ENCODE measurements at regions not wholly inside any gene's neighbourhood (a gene's known extent, or its start where the extent isn't known, plus 50 kb on each side); places are given as distances from the start of the nearest gene placed in this dataset.

DNA sequence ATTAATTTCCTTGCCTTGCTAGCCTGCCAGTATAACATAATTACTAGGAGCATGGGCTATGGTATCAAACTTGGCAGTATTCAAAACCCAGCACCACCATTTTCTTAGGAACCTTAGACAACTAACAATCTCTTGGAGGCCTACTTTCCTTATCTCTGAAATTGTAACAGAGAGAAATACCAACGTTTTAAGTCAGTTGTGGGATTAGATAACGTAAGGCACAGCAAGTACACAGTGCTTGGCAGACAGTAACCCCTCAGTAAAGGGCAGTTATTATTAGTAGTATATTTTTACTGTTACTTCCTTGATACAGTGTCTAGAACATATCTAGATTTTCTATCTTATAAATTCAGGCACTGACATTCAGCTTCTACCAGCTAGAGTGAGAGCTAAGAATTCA is 309.6 kb downstream of the ACTL7B start:
- DNase-seq: no peak

DNA sequence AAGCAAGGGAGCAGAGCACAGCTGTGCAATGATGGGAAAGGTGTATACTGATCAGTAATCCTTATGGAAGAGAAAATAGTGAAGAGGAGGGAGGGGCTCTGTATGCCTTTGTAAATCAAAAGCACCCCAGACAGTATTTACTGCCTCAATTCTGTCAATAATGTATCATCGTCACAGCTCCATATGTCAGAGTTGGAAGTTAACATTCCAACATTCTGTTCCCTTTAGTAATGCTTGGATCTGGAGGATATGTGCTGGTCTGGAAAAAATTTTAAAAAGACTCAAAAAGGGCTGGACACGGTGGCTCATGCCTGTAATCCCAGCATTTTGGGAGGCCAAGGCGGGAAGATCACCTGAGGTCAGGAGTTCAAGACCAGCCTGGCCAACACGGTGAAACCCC is 310.4 kb downstream of the ACTL7B start:
- DNase-seq: no peak

DNA sequence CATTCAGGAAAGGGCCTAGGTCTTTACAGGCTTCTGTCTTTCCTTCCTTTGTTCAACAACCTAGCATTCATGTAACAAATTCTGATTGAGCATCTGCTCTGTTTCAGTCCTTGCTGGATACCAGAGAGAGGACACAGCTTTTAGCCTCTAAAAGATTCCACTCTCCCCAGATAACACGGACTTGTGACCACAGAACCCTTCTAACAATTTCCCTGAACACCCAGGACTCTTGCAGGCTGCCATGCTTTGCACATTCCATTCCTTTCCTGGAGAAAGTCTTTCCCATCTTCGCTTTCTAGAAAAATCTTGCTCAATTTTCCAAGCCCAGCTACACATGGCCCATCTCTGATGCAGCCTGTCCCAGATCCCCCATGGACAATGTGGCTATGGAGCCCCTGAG is 310.9 kb downstream of the ACTL7B start:
- DNase-seq: no peak

DNA sequence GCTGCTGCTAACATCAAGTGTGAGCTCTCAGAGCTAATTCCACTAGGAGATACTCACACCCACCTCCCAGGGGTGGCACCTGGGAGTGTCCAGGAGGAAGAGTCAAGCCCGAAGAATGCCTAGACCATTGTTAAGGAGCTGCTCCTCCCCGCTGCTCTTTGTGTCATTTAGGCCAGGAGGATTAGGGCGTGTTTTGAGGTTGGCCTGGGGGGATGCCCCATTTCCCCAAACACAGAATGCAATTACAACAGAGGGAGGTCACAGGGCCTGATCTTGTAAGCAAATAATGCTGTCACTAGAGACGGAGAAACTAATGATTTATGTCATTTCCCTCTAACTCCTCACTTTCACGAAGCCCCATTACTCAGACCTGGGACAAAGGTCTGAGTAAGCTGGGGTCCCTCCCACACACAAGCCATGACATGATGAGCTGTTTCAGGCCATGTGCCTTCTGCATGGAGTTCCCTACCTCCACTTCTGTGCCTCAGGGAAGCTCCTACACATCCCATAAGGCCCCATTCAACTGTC is 312.5 kb downstream of the ACTL7B start:
- DNase-seq: no peak

DNA sequence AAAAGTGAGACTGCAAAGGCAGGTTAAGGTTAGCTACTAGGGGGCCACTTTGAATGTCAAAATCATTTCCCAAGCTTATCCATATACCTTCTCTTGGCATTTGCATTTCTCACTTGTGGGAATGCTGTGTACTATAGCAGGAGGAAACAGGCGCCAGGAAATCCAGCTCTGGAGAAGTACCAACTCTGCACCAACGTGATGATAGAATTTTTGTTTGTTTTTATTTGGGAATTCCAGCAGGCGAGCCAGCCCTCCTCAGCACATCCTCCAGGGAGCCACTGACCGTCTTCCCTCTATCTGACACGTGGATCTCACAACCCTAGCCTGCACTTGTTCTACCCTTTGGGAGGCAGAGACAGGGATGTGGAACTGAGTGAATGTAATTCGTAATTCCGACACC is 318.0 kb downstream of the ACTL7B start:
- DNase-seq: no peak

DNA sequence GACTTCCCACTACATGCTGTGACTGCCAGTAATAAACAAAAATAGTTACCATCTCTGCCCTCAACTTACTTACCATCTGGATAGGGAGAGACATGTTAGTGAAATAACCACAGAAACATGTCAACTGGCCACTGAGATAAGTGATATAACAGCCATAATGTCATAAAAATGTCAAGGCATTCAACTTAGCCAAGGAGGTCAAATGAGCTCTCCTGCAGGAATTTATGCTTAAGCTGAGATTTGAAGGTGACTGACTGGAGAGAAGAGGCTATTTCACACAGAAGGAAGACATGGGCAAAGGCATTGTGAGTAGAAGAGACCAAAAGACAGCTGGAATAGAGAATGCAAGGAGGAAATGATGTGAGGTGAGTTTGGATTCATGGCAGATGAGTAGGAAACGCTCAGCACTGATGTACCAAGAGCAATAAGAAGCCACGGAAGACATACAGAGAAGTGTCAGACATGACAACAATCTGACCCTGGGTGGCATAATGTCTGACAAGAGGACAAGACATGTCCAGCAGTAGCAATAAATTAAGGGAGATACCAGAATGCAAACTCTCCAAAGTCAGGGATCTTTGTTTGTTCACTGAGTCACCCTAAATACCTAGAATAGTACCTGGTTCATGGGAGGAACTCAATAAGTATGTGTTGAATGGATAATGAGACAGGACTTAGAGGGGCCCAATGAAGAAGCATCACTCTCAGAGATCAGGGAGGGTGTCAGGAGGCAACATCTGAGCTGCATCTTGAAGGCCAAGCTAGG is 318.8 kb downstream of the ACTL7B start:
- no peak for DNase-seq

DNA sequence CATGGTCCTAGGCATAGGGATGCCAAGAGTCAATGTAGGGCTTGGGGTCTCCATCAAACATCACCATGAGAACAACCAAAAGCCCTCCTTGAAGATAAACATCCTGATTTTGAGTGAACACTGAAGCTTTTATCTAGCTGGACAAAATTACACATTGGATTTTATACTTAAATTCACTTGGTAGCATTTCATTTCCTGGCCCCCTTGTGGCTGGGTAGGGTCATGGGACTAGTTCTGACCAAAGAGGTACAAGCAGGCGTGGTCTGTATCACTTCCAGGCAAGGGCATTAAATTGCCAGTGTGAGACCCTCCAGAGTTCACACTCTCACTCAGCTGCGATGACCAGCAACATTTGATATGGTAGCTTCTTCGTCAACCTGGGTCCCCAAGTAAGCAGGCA is 320.3 kb downstream of the ACTL7B start:
- no peak for DNase-seq

DNA sequence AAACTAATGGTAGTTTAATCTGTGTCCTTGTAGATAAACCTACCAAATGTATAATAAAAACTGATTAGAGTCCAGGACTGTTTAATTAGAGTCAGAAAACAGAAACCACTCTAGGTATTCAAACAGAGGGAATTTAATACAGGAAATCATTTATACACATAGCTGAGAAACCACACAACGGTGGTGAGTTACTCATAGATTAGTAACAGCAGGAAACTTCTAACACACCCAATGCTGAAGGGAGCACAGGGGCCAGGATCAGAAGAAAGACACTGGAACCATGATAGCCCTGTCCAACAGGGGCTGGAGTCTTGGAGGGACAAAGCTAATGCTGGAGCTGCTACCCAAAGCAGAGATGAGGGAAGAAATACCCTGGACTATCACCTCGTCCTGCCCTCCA is 321.0 kb downstream of the ACTL7B start:
- DNase-seq: no peak

DNA sequence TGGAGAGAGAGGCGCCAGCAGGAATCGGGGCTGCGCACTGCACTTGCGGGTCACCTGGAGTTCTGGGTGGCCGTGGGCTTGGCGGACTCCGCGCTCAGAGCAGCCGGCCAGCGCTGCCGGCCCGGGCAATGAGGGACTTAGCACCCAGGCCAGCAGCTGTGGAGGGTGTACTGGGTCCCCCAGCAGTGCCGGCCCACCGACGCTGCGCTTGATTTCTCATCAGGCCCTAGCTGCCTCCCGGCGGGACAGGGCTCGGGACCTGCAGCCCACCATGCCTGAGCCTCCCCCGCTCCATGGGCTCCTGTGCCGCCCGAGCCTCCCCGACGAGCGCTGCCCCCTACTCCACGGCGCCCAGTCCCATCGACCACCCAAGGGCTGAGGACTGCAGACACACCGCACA is 325.6 kb downstream of the ACTL7B start:
- no peak for DNase-seq

DNA sequence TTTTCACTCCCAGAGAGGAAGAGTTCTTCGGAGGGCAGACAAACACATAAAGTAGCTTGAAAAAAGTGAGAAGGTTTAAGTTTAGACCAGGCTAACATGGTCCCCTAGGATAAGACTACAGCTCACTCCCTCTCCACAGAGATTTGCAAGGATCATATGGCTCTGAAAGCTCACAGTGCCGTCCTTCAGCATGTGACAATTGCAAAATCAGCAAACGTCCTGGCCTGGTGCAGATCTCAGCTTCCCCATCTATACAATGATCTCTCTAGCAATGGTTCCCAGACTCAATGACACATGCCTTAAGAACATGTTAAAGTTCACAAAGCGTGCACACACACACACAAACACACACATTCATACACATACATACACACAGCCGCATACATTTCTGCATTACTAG is 327.6 kb downstream of the ACTL7B start:
- DNase-seq: no peak

DNA sequence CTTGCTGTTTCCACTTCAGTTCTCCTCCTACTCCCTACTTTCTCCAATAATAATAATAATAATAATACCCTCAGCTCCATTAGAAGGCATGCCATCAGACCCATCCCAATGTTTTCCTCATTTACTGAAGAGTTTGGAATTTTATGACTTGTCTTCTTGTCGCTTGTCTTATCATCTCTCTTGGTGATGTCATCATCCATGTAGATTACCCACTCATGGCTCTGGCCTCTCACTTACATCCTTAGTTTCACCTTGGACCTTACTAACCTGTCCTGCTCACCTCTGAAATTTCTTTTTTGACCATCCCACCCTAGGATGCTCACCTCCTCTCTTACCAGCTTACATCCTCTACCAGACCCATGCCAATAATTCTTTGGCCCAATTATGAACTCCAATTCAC is 329.3 kb downstream of the ACTL7B start:
- no peak for DNase-seq

DNA sequence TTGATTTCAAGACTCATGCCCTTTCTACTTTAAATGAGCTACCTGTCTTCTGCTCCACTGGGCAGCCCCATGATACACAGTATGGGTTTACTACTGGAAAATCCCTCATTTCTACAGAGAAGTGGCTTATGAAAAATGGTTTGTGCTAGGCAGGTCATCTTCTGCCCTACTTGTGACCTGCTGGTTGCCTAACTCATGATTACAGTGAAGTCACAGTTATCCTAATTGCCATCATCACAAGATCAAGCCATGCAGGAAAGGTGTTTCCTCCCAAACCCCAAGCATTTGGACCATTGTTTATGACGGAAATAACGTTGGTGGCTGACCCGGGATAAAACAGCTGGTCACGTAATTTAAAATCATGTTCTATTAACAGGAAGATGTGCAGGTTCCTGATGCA is 330.6 kb downstream of the ACTL7B start:
- DNase-seq: no peak

DNA sequence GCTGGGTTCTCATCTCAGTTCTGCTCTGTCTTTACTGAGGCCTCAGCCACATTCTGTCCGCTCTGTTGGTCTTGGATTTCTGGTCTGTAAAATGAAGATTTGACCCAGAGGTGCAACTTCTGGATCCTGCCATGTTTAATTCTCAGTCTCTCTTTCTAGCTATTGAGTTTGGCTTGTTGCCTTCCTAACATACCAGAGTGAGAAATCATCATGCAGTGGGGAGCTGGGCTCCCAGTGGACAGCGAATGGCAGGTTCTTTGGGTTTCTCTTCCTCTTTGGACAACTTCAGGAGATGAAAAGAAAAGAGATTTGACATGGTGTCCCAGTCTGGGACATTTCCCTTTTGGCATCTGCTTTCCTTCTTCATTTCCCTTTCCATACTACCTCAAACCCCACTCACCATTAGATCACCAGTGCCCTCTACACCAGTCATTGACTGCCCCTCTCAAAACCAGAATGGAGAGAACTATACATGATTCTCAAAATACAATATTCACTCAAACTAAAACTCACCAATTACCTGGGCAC is 334.7 kb downstream of the ACTL7B start:
- no peak for DNase-seq

DNA sequence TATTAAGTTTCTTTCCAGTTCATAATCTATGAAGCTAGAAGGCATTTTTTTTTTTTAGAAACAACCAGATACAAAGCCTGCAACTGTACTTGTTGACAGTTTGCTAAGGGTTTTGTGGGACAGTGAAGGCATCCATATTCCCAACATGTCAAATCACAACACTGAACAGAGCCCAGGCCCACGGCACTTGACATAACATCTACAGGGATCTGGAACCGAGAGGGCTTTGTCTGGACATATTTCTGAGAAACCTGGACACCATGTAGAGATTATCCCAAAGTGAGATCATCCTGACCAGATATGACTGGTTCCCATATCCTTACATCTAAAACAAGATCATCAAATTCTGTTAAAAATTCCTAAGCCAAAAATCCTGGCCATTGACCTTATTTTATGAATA is 336.3 kb downstream of the ACTL7B start:
- DNase-seq: no peak

DNA sequence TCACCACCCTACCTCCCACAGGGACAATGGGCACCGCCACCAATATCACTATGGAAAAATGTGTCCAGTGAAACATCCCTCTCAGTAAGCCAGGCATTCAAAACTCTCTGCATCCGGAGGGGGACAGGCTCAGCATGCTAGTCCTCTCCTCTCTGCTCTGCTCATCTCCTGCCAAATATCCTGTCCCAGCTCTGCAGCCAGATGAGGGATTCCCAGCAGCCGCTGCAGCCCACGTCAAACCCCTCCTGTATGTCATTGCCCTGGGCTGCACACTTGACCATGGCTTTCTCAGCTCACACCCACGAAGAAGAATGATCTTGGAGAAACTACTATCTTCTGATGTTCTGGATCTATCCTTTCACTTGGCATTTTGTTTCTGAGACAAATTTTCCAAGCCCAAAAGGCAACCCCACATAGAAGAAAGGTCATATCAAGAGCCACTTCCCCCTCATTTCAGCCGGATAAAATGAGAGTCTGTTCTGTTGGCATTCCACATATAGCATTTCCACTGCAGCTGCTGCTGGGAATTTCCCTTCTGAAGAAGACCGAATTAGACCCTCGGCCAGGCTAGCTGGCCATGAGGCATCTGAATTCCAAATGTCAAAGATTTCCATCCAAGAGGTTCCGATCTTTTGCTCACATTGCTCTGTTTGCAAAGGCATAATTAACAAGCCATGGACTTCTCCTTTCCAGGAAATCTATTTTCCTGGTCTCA is 338.0 kb downstream of the ACTL7B start:
- no peak for DNase-seq

DNA sequence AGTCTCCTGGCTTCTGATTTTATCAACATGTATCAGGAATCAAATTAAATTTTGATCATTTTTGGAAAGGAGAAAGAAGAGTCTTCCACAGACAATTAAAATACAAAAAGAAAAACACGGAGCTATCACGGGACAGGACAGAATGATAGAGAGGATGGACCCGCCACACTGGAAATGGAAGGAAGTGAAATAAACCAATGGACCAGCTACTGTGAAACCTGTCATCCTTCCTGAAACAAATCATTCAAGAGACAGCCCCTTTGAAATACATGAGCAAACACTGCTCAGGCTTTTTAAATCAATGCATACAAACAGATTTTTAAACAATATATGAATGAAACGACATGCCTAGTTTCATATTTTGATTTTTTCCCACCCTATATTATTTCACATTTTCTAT is 339.4 kb downstream of the ACTL7B start:
- no peak for DNase-seq

DNA sequence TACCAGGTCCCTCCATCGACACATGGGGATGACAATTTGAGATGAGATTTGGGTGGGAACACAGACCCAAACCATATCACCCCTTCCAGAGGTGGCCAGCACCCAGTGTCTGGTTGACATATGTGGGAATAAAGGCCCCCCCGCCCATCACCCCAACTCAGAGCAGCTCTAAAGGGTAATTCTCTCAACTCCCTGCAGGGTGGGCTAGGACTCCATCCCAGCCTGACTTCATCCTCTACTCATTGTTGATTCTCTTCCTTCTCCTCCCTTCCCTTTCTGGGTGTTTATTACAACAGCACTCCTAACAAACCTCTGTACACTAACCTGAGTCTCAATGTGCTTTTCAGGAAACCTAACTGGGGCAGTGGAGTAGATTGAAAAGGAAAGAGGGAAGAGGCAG is 339.9 kb downstream of the ACTL7B start:
- DNase-seq: no peak

DNA sequence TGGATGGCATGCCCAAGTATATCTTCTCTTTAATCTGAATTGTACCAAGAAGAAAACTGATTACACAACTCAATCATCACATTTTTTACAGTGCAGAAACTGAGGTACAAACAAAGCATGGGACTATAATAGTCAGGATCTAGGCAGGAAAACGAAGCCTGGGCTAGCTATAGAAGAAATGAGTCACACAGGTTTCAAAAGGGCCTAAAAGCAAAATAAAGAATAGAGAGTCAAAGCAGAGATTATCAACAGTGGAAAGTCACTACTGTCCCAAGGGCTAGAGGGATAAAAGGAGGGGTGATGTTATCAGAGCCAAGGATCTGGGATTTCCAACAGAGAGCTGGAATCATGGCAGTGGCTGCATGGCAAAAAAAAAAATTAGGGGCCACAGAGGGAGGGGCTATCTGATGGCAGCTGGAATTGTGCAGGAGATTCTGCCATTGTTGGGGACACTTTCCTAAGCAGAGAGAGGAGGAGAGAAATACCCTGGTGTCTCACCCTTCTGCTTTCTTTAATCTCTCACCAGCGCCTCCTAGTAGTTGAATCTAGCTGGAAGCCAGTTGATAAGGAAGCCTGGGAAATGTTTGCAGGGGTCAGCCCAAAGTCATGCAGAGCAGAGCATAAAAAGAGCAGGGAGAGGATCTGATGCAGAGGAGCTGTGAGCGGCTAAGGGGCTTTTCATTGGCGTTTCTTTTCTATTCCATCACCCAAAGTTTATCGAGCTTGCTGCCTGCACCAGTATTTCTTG is 343.2 kb downstream of the ACTL7B start:
- DNase-seq: no peak

DNA sequence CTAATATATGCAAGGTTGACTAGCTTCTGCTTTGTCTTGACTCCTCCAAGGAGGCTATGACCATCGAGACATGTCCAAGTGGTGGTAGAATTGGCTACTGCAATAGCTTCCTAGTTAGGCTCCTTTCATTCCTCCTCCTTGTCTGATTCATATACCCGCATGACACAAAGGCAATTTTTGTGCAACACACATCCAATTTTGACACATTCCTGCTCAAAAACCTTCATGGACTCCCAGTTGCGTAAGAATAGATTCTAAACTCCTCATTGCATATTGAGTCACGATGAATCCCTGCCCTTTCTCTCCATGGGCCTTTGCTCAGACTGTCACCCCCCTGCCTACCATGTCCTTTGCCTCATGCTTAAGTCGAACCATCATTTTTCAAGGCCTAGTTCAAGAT is 344.5 kb downstream of the ACTL7B start:
- DNase-seq: no peak

DNA sequence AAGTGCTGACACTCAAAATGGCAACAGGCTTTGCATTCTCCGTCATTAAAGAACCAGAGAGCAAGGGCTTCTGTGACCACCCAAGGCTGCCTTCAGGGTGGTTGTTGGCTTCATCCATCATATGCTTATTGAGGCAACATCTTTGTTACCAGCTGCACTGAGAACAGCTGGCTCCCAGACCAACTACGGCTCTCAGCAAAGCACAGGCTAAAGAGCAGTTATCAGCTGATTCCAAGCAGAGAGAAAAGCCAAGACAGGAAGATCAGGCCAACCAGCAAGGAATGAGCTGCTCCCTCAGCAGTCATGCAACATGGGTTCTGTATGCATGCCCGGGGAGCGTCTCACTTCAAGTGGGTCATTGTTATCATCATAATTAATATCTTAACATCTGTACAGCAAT is 358.9 kb downstream of the ACTL7B start:
- no peak for DNase-seq

DNA sequence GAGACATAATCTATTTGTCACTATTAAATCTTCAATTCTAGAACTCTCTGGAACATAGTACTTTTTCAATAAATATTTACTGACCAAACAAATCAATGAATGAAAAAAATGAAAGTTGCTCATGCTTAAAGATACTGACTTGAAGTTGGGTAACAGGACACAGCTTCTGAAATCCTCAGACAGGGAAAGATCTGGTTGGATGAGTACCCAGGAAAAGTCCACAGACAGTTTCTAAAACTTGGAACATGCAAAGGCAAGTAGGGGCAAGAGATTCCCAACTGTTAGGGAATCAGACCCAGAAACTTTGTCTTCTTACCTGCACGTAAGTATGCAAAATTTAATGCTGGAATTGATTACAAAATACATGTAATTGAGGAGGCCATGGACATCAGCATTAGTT is 366.2 kb downstream of the ACTL7B start:
- DNase-seq: no peak

DNA sequence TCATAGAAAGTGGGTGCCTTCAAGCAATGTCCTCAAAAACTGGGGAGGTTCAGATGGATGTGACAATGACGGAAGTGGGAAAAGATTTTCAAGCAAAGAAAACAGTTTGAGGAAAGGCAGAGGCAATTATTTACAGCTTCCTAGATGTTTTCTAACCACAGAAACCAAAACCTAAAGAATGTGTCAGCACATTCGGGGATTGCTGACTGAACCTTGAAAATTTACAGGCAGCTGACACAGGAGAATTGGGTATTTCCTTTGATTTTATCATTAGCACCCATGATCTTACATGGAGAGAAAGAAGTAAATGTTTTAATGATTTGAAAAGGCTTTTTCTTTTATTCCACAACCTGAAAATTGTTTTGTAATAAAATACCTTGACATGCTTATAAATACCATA is 369.0 kb downstream of the ACTL7B start:
- no peak for DNase-seq

DNA sequence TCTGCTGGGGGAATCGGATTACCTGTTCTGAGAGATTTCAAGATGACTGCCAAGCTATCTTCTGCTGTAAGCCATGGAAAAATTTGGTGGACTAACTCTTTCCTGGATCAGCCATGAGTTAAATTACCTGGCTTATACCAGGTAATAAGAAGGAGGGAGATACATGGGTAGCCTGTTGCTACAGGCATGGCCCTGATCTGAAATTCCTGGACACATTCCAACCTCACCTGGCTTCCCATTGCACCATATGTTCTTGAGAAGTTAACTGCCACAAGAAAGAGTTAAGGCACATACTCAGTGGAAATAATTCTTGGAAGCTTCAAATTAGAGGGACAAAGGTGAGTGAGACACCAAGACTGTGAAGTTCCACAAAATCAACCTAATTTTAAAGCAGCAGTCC is 371.3 kb downstream of the ACTL7B start:
- no peak for DNase-seq

DNA sequence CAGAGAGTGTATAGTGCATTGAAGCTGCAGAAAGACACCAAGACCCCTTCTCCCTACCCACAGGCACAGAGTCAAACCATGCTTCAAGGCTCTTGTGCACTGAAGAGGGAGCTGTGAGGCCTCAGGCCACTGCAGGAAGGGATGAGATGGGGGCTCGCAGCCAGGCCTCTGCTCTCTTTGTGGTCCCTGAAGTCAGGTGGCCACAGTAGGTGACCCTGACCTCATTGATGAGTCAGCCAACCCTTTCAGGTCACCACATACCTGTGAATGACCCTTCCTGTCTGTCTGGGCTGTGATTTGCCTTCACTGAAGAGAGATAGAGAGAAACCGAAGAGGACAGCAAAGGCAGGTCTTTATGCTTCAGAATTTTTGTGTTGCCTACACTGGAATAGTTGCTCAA is 372.1 kb downstream of the ACTL7B start:
- no peak for DNase-seq

All from CD4-positive, alpha-beta T cell treated with Interleukin-1 beta for 1 hour (primary cell).